ENCODE measurements at regions not wholly inside any gene's neighbourhood (a gene's known extent, or its start where the extent isn't known, plus 50 kb on each side); places are given as distances from the start of the nearest gene placed in this dataset.

DNA sequence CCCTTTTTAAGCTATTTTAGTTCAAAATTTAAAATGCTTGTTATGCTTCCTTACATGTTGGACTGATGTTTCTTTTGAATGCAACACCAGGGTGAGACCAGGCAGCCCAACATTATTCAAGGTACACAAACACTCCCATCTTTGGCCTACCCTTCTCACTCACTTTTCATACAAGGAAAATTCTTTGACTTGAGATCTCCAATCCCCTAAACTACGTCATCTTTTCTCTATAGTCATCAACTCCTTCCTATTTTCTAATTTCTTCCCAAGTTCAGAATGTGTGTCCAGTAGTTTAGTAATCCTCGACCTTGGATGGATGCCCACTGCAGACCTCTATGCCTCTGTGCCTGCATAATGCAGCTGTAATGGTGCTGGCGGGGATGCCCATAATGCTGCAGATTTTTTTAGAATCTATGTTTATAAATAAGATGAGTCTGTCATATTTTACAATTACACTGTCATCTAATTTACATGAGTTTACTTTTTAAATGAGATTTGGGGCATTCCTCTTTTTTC lies 108.7 kb downstream of the ID4 start:
- Histone ChIP-seq H3K4me1 (no peaks in the 10 kb centered on the region), H3K4me3 (no peak overlapping the region), H3K27me3 (no peaks in the 10 kb centered on the region), H3K27ac (peak overlapping the region in 1 of 10 donors; percentile 5), H3K36me3 (no peaks in the 10 kb centered on the region), H3K9me3 (peaks cover 0 to 25% (median 0%) of the 10 kb centered on the region in 11 donors)
- intact Hi-C loops (cut with DNase I), result no loop called here
- ATAC-seq (no peak), DNase-seq (peak in 1 of 2 donors; percentile 29)
- TF ChIP-seq CTCF (IDR thresholded peaks at IDR 0.05), result no peak
- WGBS, 2 donors, result 67 to 71% methylated on average over 3 of the region's 3 CpGs

DNA sequence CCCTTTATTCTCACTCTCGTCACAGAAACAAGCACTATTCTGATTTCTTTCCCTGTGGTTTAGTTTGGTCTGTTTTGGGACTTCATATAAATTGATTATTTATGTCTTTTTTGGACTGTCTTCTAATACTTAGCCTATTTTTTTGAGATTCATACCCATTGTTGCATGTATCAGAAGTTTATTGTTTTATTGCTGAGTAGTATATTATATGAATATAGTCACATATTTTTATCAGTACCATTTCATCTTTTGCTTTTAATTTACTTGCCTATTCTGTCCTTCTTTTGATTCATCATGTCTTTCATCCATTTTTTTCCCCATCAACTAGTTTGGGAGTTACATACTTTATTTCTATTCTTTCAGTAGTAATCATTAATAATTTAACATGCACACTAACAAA lies 112.0 kb downstream of the ID4 start:
- WGBS, 2 donors, result 76 to 85% methylated on average over 1 of the region's 1 CpG

DNA sequence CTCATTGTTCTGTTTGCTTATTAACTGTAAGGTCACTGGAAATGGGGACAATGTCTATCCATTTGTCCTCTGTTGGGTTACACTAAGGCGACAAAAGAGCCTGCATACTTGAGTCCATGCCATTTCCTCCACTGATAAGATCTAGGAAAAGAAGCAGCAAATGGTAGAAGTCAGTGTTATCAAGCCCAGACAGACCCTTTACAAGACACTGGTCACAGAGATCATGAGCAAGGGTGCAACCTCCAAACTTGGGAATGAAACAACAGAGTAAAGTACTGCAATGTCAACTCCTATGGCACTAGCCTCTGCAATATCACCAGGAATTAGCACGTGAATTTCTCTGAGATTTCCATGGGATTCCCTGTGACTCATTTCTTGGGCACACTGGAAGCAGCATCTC lies 126.9 kb downstream of the ID4 start:
- Histone ChIP-seq H3K9me3 (peaks cover 0 to 6% (median 0%) of the 10 kb centered on the region in 11 donors), H3K27ac (no peak overlapping the region), H3K4me3 (no peak overlapping the region), H3K36me3 (no peaks in the 10 kb centered on the region), H3K4me1 (no peaks in the 10 kb centered on the region), H3K27me3 (peaks cover 0 to under 1% (median 0%) of the 10 kb centered on the region in 7 donors)
- no peak for DNase-seq
- TF ChIP-seq CTCF (IDR thresholded peaks at IDR 0.05), result no peak
- no peak for ATAC-seq
- intact Hi-C loops (cut with DNase I), result no loop called here
- WGBS, 2 donors, result 54 to 56% methylated on average over 2 of the region's 2 CpGs

More for the DNA sequence above, 112.0 kb downstream of the ID4 start:
- H3K4me1 ChIP-seq, result no peaks in the 10 kb centered on the region
- no peak for TF ChIP-seq CTCF (IDR thresholded peaks at IDR 0.05)
- ATAC-seq (no peak), DNase-seq (no peak)
- H3K27me3 ChIP-seq, result no peaks in the 10 kb centered on the region
- H3K9me3 ChIP-seq, result peaks cover 0 to 41% (median 8%) of the 10 kb centered on the region in 11 donors
- intact Hi-C loops (cut with DNase I), result no loop called here
- no peaks in the 10 kb centered on the region for H3K36me3 ChIP-seq
- H3K4me3 ChIP-seq, result no peak overlapping the region
- no peak overlapping the region for H3K27ac ChIP-seq

DNA sequence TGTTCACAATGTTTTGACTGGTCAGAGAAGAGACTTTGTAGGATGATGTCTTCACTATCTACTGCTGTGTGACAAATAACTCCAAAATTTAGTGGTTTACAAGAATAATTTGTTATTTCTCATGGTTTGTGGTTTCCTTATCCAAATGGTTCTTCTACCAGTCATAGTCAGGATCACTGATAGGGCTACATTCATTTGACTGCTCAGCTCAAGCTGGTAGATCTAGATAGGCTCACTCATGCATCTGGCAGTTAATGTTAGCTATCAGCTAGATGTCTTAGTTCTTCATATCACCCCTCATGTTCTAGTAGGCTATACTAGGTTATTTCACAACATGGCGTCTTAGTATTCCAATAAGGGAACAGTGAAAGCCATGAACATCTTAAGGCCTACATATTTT lies 131.0 kb downstream of the ID4 start:
- WGBS, 2 donors, result 90 to 93% methylated on average over 1 of the region's 1 CpG
- no peak for ATAC-seq
- Histone ChIP-seq H3K27ac (no peak overlapping the region), H3K27me3 (no peaks in the 10 kb centered on the region), H3K9me3 (peaks cover 0 to 6% (median 0%) of the 10 kb centered on the region in 11 donors), H3K4me1 (no peaks in the 10 kb centered on the region), H3K4me3 (no peak overlapping the region), H3K36me3 (no peaks in the 10 kb centered on the region)
- intact Hi-C loops (cut with DNase I), result no loop called here
- no peak for TF ChIP-seq CTCF (IDR thresholded peaks at IDR 0.05)
- DNase-seq, result no peak
